Renal cortical epithelial cell (primary cell): ENCODE measurements at regions not wholly inside any gene's neighbourhood (a gene's known extent, or its start where the extent isn't known, plus 50 kb on each side); places are given as distances from the start of the nearest gene placed in this dataset.

Source experiments
- DNase-seq: peaks from one replicate; pipeline ENCODE4 v3.0.0-alpha.2; 2011; ENCODE audit warnings: low read depth

- DNase-seq, result no peak
These were observed 210.6 kb upstream of the FAT1 start for GRCh38 chr4:186934244-186934643.

- DNase-seq, result peak; percentile 79
These were observed 211.3 kb upstream of the FAT1 start for GRCh38 chr4:186934841-186935443.

- peak; percentile 32 for DNase-seq
These were observed 212.2 kb upstream of the FAT1 start for GRCh38 chr4:186935901-186936300.

GRCh38 chr4:186936496-186937375, 213.1 kb upstream of the FAT1 start:
- peak; percentile 99 for DNase-seq

- DNase-seq, result no peak
These were observed 215.6 kb upstream of the FAT1 start for GRCh38 chr4:186939226-186939625.

GRCh38 chr4:186939766-186940165, 216.1 kb upstream of the FAT1 start:
- no peak for DNase-seq

- no peak for DNase-seq
These were observed 216.8 kb upstream of the FAT1 start for GRCh38 chr4:186940476-186940875.

- DNase-seq, result peak; percentile 81
These were observed 219.2 kb upstream of the FAT1 start for GRCh38 chr4:186942758-186943377.

- DNase-seq, result peak; percentile 44
These were observed 219.8 kb upstream of the FAT1 start for GRCh38 chr4:186943411-186943810.

GRCh38 chr4:186946136-186946535, 222.5 kb upstream of the FAT1 start:
- DNase-seq, result no peak

- peak; percentile 29 for DNase-seq
These were observed 223.1 kb upstream of the FAT1 start for GRCh38 chr4:186946682-186947294.

GRCh38 chr4:186948361-186949242, 224.9 kb upstream of the FAT1 start:
- no peak for DNase-seq

- DNase-seq, result no peak
These were observed 226.2 kb upstream of the FAT1 start for GRCh38 chr4:186949847-186950246.

GRCh38 chr4:186952709-186953108, 229.1 kb upstream of the FAT1 start:
- DNase-seq, result no peak

GRCh38 chr4:186953599-186954260, 230.1 kb upstream of the FAT1 start:
- no peak for DNase-seq

GRCh38 chr4:186954509-186954908, 230.9 kb upstream of the FAT1 start:
- no peak for DNase-seq

GRCh38 chr4:186954956-186955355, 231.3 kb upstream of the FAT1 start:
- no peak for DNase-seq

- DNase-seq, result peak; percentile 72
These were observed 234.4 kb upstream of the FAT1 start for GRCh38 chr4:186957952-186958555.

- no peak for DNase-seq
These were observed 235.2 kb upstream of the FAT1 start for GRCh38 chr4:186958726-186959350.
